GM12878 (cell line): ENCODE measurements at regions not wholly inside any gene's neighbourhood (a gene's known extent, or its start where the extent isn't known, plus 50 kb on each side); places are given as distances from the start of the nearest gene placed in this dataset.

ENCODE experiments used
- CTCF ChIP-seq, 3 experiments: IDR thresholded peaks in 2 of 3; conservative IDR thresholded peaks in 1 of 3; 2 replicates each; pipeline ENCODE4 v1.5.1; 2011; ENCODE audit warnings: low read depth in 3 of 3, low read length in 3 of 3, mild to moderate bottlenecking in 3 of 3, control low read depth in 2 of 3, moderate library complexity in 2 of 3, inconsistent platforms in 1 of 3, mixed read lengths in 1 of 3; ENCODE audit not compliant: control insufficient read depth in 2 of 3, insufficient read depth in 1 of 3; ENCODE audit errors: extremely low read depth in 1 of 3
- EZH2 ChIP-seq: IDR thresholded peaks from 2 replicates; pipeline ENCODE4 v1.6.1; 2012; ENCODE audit warnings: low read depth, mild to moderate bottlenecking, control low read depth, inconsistent platforms, low read length, borderline replicate concordance; ENCODE audit not compliant: control insufficient read depth
- MAX ChIP-seq: IDR thresholded peaks from 2 replicates; pipeline ENCODE4 v1.6.1; 2012; ENCODE audit warnings: low read depth, low read length, improper control_type of control experiment
- NFYB ChIP-seq: IDR thresholded peaks from 2 replicates; pipeline ENCODE4 v1.6.1; 2011; ENCODE audit warnings: low read depth, mild to moderate bottlenecking, low read length, improper control_type of control experiment, moderate library complexity; ENCODE audit not compliant: insufficient read depth
- NR2F1 ChIP-seq: fragments of 450-650 bp; conservative IDR thresholded peaks from 2 replicates; pipeline ENCODE4 v1.6.1; 2017; ENCODE audit warnings: mild to moderate bottlenecking
- NRF1 ChIP-seq: conservative IDR thresholded peaks from 2 replicates; pipeline ENCODE4 v1.6.1; 2011; ENCODE audit warnings: mild to moderate bottlenecking, low read depth, low read length, improper control_type of control experiment
- POLR2A ChIP-seq: IDR thresholded peaks from 2 replicates; pipeline ENCODE4 v1.6.1; 2011; ENCODE audit warnings: low read depth, mild to moderate bottlenecking, low read length
- RAD21 ChIP-seq: IDR thresholded peaks from 2 replicates; pipeline ENCODE4 v1.6.1; 2011; ENCODE audit warnings: mild to moderate bottlenecking, low read depth, low read length, moderate library complexity; ENCODE audit not compliant: insufficient read depth
- RFX5 ChIP-seq: IDR thresholded peaks from 2 replicates; pipeline ENCODE4 v1.6.1; 2011; ENCODE audit warnings: low read depth, low read length, improper control_type of control experiment
- USF2 ChIP-seq: IDR thresholded peaks from 2 replicates; pipeline ENCODE4 v1.6.1; 2011; ENCODE audit warnings: low read depth, low read length, improper control_type of control experiment, borderline replicate concordance

- no peak for TF ChIP-seq EZH2
- no peak for TF ChIP-seq NR2F1
- TF ChIP-seq CTCF (IDR thresholded peaks at IDR 0.05 in 2 of 3, conservative IDR thresholded peaks at IDR 0.05 in 1 of 3; ENCODE audit: control insufficient read depth in 2 of 3, extremely low read depth in 1 of 3, insufficient read depth in 1 of 3, low read depth in 3 of 3, low read length in 3 of 3) = no peak
- TF ChIP-seq NRF1 = no peak
- TF ChIP-seq POLR2A = no peak
- TF ChIP-seq RFX5 = no peak
- TF ChIP-seq USF2 = no peak
- TF ChIP-seq RAD21 = no peak
- no peak for TF ChIP-seq NFYB
- no peak for TF ChIP-seq MAX
Measured at GRCh38 chr1:25012966-25013962, 83.2 kb upstream of the RUNX3 start.
